Activated CD4-positive, alpha-beta T cell treated with anti-CD3 and anti-CD28 coated beads, Interleukin-2, amount 50 U/mL, for 4 hours (primary cell): ENCODE measurements at regions not wholly inside any gene's neighbourhood (a gene's known extent, or its start where the extent isn't known, plus 50 kb on each side); places are given as distances from the start of the nearest gene placed in this dataset.
"Not testable (repeated sequence)": the region's sequence is repeated elsewhere in the genome, so short reads cannot be mapped to it uniquely, and the experiment has no call there.

Source experiments
- DNase-seq, 2 experiments: peaks; one replicate each; pipeline ENCODE4 v3.0.0-alpha.2; 2020

DNA sequence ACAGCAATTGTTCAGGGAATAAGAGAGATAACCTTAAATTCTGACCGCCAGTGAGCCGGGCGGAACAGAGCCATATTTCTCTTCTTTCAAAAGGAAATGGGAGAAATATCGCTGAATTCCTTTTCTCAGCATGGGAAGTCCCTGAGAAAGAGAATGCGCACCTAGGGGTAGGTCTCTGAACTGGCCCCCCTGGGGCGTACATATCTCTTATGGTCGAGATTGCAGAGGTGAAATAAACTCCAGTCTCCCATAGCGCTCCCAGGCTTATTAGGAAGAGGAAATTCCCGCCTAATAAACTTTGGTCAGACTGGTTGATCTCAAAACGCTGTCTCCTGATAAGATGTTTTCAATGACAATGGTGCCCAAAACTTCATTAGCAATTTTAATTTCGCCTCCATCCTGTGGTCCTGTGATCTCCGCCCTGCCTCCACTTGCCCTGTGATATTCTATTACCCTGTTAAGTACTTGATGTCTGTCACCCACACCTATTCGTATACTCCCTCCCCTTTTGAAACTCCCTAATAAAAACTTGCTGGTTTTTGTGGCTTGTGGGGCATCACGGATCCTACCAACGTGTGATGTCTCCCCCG is 195.8 kb upstream of the HMCN1 start:
- DNase-seq, result not testable (repeated sequence)

DNA sequence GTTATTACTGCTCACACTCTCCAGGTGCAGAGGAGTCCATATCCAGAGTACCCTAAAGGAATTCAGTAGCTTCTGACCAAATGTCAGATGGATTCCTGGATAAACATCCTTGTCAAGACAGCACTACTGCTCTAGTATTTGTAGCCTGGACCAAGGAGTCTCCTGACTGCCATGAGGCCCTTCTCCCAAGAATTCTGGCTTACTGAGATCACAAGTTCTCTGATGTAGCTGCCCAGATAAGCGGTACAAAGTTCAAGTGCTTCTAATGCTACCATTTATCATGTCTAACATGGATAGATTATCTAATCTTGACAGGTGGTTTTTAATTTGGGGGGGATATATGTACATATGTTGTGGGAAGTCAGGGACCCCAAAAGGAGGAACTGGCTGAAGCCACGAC is 196.6 kb upstream of the HMCN1 start:
- DNase-seq, result no peak

DNA sequence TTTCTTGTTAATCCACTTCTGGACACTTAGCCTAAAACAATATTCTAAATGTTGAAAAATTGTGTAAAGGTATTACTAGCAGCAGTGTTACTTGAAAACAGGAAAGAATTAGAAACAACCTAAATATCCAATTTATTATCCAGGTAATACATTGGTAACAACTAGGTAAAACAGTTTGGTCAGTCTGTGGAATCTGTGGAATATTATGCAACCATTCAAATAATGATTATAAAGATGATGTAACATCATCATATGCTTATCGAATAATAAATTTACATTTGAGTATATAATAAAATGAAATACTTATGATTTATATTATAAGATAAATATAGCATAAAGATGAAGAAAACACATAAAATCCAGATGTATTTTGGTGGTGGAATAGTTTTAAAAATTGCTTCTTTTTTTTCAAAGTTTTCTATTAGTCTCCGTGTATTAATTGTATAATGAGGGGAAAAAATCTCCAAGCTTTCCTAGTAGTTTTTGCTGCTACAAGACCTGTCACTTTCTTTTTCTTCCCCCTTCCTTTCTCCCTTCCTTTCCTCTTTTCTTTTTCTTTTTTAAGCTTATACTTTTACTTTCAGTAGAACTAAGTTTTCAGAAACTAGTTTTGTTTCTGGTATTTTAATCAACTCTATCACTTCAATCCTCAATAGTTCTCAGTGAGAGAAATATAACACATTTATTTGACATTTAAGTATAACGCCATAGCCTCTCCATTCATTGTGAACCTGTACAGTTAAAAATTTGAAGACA is 197.8 kb upstream of the HMCN1 start:
- DNase-seq, result no peak

DNA sequence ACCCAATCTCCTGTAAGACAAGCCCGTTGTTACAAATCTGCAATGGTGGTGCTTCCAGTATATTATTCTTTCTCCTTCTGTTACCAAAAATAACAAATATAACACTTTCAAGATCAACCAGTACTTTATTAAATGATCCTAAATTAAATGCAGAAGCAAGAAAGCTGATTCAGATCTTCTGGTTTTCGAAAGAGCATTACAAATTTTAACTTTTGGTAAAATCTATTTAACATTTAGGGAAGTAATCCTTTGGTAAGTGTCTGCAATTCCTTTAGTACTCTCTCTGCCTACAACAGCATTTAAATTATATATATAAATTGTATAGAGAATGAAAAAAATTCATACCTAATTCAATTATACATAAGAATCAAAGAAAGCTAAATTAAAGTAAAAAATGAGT is 198.6 kb upstream of the HMCN1 start:
- no peak for DNase-seq

DNA sequence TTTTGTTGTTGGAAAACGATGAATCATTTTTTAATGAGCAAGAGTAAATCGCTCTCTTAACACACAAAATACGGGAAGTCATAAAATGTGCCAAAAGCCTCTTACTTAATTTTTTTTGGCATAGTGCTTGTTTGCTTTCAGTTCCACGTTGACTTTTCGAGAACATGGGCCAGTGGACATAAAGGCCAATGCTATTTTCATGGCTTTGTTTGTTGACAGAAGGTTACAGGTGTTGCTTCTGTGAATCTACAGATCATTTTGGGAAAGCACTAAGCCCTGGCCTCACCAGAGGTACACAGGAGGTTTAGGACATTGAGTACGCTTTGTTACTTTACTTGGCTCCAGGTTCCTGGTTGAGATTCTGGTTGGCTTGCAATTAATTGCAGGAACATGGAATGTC is 199.4 kb upstream of the HMCN1 start:
- no peak for DNase-seq

DNA sequence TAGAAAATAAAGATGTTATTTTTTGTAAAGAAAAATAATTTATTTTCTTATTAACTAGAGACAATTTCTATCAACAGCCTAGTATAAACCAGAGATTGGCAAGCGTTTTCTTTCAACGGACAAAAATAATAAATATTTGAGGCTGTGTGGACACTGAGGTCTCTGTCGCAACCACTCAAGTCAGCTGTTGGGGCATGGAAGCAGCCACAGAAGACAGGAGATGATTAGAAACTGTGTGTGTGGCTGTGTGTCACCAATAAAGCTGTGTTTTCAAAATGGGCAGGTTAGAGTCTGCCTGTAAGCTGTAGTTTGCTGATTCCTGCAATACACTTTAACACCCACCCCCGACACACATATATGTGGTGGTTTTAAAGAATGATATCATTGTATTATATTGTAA is 200.6 kb upstream of the HMCN1 start:
- DNase-seq, result no peak

DNA sequence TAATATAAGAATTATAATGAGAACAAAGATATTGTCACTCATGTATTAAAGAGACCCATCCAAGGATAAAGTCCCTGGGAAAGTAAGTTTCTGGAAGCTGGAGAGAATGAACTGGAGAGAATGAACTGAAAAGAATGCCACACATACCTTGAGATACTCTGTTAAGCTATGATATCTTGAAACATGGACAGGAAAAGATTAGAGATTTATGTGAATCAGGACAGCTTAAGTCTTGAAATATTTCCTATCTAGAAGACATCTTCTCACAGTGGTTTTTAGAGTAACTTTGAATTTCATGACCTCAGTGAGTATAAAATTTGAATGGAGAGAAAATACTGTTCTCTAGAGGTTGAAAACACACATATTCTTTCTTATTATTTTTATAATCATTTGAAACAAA is 201.3 kb upstream of the HMCN1 start:
- DNase-seq, result no peak

DNA sequence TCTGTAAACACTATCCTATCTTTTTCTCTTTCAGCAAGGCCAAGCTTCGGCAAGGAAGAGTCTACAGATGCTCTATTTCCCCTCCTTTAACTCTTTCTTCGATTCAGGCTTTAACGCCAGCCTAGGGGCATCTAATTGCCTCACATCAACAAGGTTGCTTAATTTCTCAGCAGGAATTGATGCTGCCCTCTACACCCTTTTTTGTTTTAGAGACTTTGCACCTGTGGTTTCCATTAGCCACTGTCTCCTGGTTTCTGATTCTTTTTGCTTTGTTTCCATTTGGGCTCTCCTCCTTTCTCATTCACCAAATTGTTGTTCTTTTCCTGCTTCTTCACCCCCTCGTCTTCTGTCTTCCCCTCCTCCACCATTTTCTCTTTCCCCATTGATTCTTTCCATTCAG is 202.4 kb upstream of the HMCN1 start:
- DNase-seq, result no peak

GRCh38 chr1:185530215-185530614 is 204.0 kb upstream of the HMCN1 start:
- DNase-seq, result no peak

- no peak for DNase-seq
Observed at GRCh38 chr1:185529673-185530072, 204.5 kb upstream of the HMCN1 start.

GRCh38 chr1:185528084-185528676 is 206.0 kb upstream of the HMCN1 start:
- DNase-seq, result no peak

DNA sequence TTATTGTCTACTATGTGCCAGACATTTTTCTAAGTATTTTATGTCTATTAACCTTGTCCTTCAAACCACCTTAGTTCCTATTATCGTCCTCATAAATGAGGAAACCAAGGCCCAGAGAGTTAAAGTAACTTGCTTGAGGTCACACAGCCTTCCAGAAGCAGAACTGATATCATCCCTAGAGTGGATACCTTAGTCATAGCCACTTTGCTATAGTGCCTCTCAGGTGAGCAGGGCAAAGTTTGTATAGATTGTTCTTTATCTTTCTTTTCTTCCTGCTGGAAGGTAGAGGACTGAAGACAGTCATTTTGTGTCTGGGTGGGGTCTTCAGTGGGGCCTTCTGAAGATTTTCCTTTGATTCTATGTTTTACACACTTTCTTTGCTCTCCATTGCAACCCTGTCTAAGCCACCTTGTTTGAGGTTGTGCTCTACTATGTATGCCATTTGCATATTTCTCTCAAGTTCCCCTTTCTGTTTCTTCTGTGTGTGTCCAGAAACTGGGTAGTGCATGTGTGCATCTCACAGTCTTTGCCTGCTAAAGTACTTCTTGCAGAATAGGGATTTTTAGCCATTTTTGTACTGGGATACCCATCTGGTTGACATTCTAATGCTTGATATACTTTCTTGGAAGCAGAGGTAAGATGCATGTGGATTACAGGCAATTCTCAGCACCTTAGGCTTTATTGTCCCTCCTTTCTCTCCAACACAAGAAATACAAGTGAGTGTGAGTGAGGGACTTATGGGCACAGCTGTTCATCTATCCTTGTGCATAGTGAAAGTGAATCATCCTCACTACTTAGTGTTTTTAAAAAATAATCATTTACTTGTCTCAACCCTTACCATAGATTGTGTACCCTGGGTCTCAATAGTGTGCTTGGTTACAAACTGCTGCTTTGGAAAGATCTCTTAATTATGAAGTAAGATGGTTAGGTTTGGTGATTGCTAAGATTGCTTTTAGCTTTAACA is 207.6 kb upstream of the HMCN1 start:
- no peak for DNase-seq

GRCh38 chr1:185520188-185520920 is 203.3 kb upstream of the IVNS1ABP start:
- no peak for DNase-seq

- DNase-seq, result no peak
Observed at GRCh38 chr1:185517808-185518419, 200.9 kb upstream of the IVNS1ABP start.

DNA sequence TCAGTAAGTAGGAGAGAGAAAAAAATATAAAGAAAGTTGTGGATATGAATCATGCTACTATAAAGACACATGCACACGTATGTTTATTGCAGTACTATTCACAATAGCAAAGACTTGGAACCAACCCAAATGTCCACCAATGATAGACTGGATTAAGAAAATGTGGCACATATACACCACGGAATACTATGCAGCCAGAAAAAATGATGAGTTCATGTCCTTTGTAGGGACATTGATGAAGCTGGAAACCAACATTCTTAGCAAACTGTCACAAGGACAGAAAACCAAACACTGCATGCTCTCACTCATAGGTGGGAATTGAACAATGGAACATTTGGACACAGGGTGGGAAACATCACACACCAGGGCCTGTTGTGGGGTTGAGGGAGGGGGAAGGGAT is 200.3 kb upstream of the IVNS1ABP start:
- DNase-seq, result not testable (repeated sequence)

- DNase-seq, result no peak
Observed at GRCh38 chr1:185515696-185516095, 198.7 kb upstream of the IVNS1ABP start.

- DNase-seq, result no peak
Observed at GRCh38 chr1:185514311-185514710, 197.3 kb upstream of the IVNS1ABP start.

- no peak for DNase-seq
Observed at GRCh38 chr1:185512442-185512841, 195.4 kb upstream of the IVNS1ABP start.

DNA sequence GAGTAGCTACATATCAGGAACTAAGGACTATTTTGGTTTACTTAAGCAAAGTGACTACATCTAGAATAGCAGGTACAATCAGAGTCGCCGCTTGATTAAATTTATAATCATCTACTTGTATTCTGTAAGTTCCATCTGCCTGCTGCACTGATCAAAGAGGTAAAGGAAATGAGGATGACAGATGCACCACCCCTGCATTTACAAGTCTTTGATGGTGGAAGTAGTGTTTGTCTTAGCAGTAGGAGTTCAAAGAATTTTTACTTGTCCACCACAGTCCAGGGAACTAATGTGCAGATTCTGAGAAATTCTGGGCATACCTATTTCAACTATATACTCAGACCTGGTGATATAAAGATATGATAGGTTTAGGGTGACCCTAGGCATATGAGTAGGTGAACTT is 184.1 kb upstream of the IVNS1ABP start:
- DNase-seq, result no peak

DNA sequence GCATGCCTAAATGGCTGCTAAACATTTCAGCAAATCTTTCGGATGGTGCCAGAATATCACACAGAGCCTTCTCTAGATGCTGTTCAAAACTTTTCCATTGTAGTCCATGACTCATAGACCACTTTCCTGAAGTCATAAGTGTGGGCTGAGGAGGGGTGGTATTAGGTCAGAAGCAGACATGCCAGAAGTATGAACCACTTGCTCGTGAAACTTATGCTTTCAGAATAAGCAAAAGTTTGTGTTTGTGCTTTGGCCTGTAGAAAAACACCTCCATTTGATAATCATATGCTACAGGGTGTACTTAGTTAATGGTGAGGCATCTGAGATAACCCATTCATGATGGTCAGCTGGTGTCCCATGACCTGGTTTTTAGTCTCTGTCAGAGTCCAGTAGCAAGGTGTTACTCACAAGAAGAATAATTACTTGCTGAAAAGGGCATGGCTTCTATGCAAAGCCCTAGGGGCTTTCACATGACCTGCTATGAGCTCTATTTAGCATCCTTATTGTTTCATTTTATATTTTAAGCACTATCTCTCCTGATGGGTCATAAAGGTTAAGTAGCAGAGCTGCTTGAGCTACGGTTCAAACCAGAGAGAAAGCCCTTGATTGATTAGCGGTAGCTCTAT is 183.1 kb upstream of the IVNS1ABP start:
- DNase-seq, result no peak

DNA sequence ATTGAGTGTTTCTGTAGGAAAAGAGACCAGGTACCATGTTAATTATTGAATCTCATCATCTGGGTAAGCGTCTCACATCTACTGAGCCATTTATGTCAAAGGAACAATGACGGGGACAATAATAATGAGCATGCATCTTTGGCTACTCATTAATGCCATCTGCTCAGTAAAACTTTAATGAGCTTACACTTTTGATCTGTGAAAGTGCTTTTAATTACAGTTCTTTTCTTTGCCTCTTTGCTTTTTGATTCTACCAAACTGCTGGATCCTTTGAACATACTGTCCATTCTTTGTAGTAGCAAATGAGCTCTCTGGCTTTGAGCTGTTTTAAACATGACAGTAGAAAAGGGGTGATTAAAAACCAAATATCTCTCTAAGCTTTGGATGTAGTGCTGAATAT is 181.2 kb upstream of the IVNS1ABP start:
- DNase-seq, result no peak

- no peak for DNase-seq
Observed at GRCh38 chr1:185497177-185497576, 180.1 kb upstream of the IVNS1ABP start.
